ENCODE measurements at regions not wholly inside any gene's neighbourhood (a gene's known extent, or its start where the extent isn't known, plus 50 kb on each side); places are given as distances from the start of the nearest gene placed in this dataset.
A peak's percentile ranks its signal among the peaks of the same experiment; 100 is the strongest.
"Not testable (repeated sequence)": the region's sequence is repeated elsewhere in the genome, so short reads cannot be mapped to it uniquely, and the experiment has no call there.

DNA sequence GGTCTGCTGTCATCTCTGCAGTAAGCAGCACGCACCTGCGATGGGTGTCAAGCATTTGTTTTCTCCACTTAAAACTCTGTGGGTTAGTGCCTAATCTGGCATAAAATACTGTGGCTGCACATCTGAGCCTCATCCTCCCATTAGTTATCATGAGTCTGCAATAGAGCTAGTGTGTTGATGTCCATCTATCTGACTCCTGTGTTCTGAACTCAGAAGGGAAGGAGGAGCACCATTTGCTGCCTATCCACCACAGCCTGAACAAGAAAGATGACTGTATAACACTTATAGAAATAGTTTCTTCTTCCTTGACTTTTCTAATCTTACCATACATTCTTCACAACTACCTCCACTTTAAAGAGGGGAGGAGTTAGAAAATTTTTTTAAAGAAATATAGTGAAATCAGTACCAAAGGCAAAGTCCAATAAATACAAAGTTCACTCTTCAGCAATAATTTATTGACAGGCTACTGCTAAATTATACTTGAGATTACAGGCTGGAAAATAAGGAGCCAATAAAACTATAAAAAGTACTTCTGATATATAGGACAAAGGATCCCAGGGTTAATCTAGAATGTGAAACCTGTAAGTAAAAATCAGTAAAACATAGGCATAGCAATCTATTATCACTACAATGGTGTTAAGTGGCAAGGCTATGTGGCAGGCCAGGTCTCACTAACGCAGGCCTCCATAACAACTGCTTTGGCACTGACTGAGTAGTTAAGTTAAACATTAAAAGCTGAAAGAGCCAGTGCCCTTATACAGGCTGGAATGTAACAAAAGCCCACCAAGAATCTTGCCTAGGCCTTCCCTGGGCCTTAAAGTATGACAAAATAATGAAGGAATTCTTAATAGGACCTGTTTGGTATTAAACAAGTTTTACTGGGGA is 70.2 kb downstream of the LGALS9C start:
- DNase-seq (ENCODE audit: extremely low read depth in 1 of 11, low read depth in 9 of 11, low spot score in 4 of 11) = not testable (repeated sequence)

- not testable (repeated sequence) for DNase-seq (ENCODE audit: extremely low read depth in 1 of 11, low read depth in 9 of 11, low spot score in 4 of 11)
These were observed 80.5 kb downstream of the LGALS9C start for GRCh38 chr17:18557086-18557485.

GRCh38 chr17:18563381-18564098 is 80.7 kb downstream of the TBC1D28 start:
- not testable (repeated sequence) for DNase-seq (ENCODE audit: extremely low read depth in 1 of 11, low read depth in 9 of 11, low spot score in 4 of 11)

- DNase-seq (ENCODE audit: extremely low read depth in 1 of 11, low read depth in 9 of 11, low spot score in 4 of 11) = not testable (repeated sequence)
These were observed 80.1 kb downstream of the TBC1D28 start for GRCh38 chr17:18564099-18564448.

DNA sequence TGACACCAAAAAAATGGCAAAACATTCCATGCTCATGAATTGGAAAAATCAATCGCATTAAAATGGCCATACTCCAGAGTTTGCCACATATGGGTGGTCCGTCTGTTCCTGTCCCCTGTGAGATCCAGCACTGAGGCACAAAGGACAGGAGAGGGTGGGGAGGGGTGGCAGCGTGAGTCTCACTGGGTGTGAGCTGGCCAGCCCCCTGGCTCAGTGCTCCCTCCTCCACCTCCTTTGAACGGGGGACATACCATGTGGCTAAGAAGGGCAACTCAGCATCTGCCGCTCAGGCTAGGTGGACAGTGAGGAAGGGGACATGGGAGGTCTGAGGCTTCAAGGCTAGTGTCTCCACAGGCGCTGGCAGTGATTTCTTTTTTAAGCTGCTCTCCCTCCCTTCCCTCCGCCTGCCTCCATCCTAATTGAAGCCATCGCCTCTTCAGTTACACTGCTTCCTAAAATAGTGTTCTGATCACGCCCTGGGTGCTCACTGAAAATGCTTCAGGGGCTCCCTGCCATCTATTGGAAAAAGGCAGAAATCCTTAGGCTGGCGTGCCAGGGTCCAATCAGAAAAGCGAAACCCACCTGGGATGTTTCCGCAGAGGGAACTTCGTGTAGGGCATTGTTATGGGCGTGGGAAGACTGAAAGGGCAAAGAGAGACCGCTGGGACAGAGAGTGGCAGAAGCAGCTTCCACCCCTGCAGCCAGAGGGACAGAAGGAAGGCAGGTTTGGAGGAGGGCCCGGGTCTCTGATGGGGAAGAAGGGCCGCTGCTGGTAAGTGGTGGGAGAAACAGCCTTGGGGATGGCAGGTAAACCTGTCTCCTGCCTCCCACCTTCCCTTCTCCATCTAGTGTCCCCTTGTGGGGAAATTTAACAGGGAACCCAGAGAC is 75.8 kb downstream of the TBC1D28 start:
- DNase-seq (ENCODE audit: extremely low read depth in 1 of 11, low read depth in 9 of 11, low spot score in 4 of 11) = not testable (repeated sequence)

GRCh38 chr17:18569489-18569913 is 74.7 kb downstream of the TBC1D28 start:
- peak in 8 of 11 donors; percentile 6 to 49 (median 28) for DNase-seq (ENCODE audit: extremely low read depth in 1 of 11, low read depth in 9 of 11, low spot score in 4 of 11)

GRCh38 chr17:18572536-18572935 is 71.7 kb downstream of the TBC1D28 start:
- not testable (repeated sequence) for DNase-seq (ENCODE audit: extremely low read depth in 1 of 11, low read depth in 9 of 11, low spot score in 4 of 11)

- DNase-seq (ENCODE audit: extremely low read depth in 1 of 11, low read depth in 9 of 11, low spot score in 4 of 11) = not testable (repeated sequence)
These were observed 70.1 kb downstream of the TBC1D28 start for GRCh38 chr17:18574137-18574536.
